GM18907 (cell line): ENCODE measurements at regions not wholly inside any gene's neighbourhood (a gene's known extent, or its start where the extent isn't known, plus 50 kb on each side); places are given as distances from the start of the nearest gene placed in this dataset.

Experiments used
- ATAC-seq: cut with Tn5 transposase; IDR thresholded peaks from one replicate; pipeline ENCODE4 v1.9.1; 2021; ENCODE audit warnings: mild to moderate bottlenecking, moderate library complexity; ENCODE audit not compliant: unreplicated experiment

DNA sequence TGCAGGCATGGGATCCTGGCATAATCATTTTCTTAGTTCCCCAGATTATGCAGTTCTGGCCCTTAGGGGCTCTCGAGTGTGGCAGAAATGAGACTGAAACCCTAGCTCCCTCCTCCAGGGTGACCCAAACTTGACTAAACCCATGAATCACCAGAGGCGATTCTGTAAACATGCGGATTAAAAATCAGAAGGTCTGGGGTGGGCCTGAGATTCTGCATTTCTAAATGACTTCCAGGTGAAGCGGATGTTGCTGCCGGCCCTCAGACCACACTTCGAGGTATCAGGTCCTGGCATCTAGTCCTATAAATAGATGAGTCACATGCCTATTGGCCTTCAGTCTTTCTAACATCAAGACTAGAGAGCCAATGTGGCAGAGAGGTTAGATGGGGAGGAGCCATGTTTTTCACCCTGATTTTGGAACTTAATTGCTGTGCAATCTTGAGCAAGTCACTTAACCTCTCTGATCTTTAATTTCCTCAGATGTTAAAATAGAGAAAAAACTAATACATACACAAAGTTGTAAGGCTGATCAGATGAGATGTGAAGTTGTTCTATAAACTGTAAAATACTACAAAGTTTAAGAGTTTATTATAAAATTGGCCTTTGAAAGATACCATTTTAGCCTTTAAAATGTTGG is 431.2 kb downstream of the FOXO1 start:
- no peak for ATAC-seq

- ATAC-seq, result no peak
These were observed 429.8 kb downstream of the FOXO1 start for GRCh38 chr13:40236566-40237168.

DNA sequence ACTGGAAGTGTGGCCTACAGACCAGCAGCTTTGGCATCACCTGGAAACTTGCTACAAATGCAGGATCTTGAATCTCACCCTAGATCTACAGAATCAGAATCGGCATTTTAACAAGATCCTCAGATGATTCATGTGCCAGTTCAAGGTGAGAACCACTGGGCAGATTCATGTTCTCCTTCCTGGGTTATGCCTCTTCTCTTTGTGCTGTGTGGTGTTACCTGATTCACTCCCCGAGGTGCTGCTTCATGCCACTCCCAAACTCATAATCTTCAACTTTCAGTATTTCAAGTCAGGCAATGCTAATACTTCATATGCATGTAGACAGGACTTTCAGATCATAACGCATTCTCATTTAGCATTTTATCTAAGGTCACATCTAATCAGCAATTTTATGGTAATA is 427.7 kb downstream of the FOXO1 start:
- no peak for ATAC-seq

DNA sequence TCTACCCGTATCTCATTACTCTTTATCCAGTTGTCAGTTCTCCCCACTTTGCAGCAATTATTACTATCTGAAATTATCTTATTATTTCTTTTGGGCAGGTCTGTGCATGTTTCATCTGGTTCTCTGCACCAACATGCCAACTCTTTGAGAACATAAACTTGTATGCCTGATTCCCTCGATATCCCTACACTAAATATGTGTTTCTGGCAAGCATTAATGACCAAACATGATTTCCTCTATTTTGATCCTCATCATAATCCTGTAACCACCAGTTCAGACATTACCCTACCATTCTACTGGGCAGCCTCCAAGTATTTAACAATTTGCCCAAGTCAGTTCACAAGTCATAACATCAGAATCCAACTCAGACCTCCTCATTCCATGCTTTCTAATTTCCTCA is 426.1 kb downstream of the FOXO1 start:
- no peak for ATAC-seq

- ATAC-seq, result no peak
These were observed 425.2 kb downstream of the FOXO1 start for GRCh38 chr13:40241125-40241798.

- no peak for ATAC-seq
These were observed 423.4 kb downstream of the FOXO1 start for GRCh38 chr13:40243047-40243446.

DNA sequence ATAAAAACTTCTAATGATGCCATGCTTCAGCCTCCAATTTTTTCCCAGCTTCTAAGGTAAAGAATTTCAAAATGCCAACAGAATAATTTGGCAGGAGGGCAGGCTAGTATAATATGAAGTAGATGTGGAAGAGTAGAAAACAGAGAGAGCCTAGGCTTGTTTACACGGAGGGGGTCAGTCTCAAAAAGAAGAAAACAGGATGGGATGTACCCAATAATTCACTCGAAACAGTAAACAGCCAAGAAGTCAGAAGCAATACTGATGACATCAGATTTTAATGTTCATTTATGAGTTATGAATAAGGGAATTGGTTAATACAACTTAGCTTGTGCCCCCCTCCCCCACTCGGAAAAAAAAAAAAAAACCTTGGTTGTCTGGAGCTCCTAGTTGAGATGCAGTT is 422.5 kb downstream of the FOXO1 start:
- no peak for ATAC-seq

GRCh38 chr13:40245567-40245966 is 420.9 kb downstream of the FOXO1 start:
- ATAC-seq, result no peak

DNA sequence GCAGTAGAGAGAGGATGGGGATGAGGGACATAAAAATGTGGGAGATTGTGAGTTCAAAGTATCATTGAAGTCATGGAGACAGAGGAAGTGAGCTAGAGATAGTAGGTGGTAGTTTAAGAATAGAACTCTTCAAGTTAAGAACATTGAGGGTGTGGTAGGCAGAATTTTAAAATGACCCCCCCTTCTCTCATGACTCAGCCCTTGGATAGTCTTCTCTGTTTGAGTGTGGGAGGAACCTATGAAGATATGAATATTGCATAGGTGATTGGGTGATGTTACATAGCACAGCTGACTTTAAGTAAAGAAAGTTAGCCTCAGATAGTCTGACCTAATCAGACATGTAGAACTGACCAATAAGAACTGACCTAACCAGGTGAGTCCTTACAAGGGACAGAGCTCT is 418.6 kb downstream of the FOXO1 start:
- no peak for ATAC-seq

DNA sequence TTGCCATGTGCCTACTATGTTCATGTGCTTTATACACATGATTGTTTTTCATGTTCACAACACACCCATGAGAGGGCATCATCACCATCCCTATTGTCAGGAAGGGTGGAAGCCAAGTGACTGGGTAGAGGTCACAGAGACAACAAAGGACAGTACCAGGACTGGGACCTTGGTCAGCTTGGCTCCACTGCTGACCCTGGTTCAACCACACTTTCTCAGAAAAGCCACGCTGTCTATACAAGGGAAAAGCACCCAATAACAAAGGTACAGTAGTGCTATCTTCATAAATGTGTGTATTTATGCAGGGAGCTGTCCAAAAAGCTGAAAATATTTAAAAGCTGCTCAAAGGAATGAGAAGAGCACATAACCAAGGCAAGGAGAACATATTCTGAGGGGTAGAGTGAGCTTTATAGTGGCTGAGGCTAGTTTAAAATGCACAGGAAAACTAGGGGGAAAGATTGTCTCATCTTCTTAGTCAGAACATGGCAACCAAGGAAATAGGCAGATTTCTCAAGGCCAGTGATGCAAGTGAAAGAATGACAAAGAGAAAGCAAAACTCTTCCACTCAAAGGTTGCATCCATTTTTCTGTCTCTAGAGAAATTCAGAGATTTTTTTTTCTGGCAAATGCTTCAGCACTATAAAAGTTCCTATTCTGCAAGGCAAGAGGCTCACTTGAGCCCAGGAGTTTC is 415.0 kb downstream of the FOXO1 start:
- ATAC-seq, result no peak

GRCh38 chr13:40252241-40252640 is 414.2 kb downstream of the FOXO1 start:
- ATAC-seq, result no peak

GRCh38 chr13:40252676-40253075 is 413.8 kb downstream of the FOXO1 start:
- no peak for ATAC-seq

GRCh38 chr13:40254394-40254793 is 412.0 kb downstream of the FOXO1 start:
- no peak for ATAC-seq

DNA sequence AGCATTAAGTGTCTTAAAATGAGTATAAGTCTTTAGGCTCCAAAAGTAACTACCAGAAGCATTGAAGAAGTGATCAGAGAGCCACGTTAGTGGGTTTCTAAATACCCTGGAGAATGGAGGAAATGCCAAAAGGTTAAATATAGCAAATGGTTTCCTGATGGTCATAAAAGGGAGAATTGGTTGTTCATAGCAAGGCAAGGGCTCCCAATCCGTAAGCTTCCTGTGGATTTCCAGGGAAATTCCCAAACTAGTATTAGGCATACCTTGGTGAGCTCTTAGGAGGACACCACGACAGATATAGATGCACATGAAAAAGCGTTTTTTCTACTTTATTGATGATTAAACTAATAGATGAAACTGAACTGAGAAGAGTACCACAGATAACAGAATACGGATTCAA is 410.9 kb downstream of the FOXO1 start:
- ATAC-seq, result no peak

GRCh38 chr13:40259899-40260298 is 406.5 kb downstream of the FOXO1 start:
- ATAC-seq, result no peak

DNA sequence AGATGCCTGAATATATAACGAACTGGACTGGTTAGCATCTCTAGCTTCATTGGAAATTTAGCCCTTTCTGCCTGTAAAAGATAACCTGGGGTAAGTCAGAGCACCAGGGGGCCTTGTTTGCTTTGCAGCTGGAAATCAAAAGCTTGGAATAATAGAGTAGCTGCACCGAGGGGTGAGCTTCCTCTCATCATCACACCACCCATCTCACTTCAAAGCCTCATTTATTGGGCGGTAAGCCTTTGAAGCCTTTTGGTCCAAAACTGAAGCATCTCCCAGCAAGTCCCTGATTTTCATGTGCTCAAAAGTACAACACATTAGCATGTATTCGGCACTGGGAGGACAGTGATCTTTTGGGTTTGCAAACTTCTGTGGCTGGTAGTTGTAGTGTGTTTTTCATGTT is 405.1 kb downstream of the FOXO1 start:
- ATAC-seq, result no peak

DNA sequence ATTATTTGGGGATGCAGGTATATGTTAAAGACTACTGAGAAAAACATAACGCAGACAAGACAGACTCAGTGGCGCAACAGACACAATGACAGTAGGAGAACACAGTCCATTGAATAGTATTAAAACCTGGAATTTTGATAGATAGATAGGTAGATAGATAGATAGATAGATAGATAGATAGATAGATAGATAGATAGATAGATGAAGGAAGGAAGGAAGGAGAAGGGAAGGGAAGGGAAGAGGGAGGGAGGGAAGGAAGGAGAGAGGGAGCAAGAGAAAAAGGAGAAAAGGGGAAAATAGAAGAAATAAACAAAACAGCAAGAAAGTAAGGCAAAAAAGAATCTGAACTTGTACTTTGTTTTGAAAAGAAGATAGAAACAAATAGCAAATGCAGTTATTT is 404.5 kb downstream of the FOXO1 start:
- ATAC-seq, result no peak

DNA sequence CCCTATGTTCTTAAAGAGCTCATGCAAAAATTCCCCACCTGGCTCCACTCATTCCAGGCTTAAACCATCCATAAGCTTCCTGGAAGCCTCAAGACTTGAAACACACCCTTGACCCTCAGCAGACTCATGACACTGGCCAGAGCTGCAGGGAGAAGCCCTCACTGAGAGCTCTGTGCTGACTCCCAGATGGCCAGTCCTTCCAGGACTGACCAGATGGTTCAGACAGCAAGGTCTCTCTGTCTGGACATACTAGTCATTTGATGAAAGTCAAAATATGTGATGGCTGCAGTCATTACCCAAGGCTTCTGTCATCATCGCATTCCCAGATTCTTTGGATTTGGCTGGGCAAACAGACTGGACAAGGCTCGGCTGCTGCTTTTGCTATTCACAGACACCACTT is 397.4 kb downstream of the FOXO1 start:
- no peak for ATAC-seq

DNA sequence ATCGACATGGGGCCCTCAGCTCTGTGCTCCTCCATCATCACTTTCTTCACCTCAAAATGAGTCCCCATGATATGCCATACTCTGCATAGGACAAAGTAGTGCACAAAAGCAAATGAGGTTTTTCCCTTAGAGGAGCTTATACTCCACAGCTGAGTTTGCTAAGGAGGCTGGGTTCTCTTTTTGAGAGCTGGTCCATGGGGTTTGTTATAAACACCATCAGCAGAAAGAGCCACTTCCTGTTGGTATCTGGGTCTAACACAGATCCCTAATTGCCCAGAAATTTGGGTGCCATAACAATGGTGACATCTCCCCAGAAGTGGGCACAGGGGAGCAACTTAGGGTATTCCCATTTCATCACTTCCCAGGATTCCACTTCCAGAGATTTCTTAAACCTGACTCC is 395.7 kb downstream of the FOXO1 start:
- no peak for ATAC-seq

GRCh38 chr13:40271271-40271885 is 395.1 kb downstream of the FOXO1 start:
- no peak for ATAC-seq

GRCh38 chr13:40271931-40272775 is 394.3 kb downstream of the FOXO1 start:
- no peak for ATAC-seq
